ENCODE measurements at regions not wholly inside any gene's neighbourhood (a gene's known extent, or its start where the extent isn't known, plus 50 kb on each side); places are given as distances from the start of the nearest gene placed in this dataset.

DNA sequence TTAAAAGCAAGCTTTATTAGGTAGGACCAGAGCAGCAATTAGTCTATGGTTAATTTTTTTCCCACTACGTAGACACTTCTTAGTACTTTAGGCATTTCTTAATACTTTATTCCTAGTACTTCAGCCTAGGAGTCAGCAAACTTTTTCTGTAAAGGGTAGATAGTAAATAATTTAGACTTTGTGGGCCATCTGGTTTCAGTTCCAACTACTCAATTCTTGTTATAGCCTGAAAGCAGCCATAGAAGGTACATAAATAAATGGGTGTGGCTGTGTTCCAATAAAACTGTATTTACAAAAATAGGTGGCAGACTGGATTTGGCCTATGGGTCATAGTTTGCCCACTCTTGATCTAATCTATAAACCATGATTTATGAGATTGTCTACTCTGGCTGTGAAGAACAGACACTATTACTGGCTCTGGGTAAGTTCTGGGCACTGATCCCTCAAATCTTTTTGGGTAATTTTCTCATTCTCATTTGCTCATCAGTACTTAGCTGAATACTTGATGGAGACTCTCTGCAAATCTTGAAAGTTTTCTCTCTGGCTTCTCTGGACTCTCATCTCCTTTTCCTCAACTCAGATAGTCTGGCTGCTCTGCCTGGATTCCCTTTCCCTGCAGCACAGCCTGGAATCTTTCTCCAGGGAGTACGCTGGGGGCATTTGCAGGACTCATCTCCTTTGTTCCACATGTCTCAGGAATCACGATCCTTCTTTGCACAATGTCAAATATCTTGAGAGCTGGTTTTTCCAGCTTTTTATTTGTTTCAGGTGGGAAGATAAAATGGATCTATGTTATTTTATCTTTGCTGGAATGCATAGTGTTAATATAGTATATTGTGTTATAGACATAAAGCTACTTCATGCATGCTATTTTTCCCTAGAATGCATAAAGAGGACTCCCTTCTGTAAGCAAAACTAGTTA is 524.8 kb upstream of the TBL1XR1 start:
- no peak overlapping the region for H3K4me3 ChIP-seq (ENCODE audit: control insufficient read depth, low read depth, low read length)
- no peak for TF ChIP-seq CTCF (conservative IDR thresholded peaks at IDR 0.05; ENCODE audit: control insufficient read depth, insufficient read depth, low read depth, low read length)
- DNase-seq (ENCODE audit: low read depth) = no peak

DNA sequence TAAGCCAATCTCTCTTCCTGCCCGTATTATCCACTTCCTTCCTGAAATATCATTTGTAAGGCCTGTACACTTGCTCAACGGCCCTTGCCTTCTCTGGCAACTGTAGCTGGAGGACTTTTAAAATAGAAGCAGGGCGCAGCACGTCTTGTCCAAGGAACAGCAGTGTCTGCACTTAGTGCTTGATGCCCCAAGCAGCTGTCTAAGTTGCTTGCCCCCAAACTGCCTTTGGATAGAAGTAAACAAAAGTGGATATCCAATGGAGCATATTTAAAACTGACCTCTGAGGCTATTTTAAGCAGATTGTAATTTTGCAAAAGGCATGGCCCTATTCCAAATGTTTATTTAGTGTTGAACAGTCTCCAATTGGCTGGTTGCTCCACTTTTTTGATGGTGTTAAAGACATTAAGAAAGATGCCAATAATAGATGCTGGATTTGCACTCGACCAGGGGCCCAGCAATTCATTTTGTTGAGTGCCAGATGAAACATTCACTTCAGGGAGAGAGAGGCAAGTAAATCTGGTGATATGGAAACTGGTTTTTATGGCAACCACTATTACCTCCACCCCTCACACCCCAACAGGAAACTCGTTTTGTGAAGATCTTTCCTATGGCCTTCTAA is 526.8 kb upstream of the TBL1XR1 start:
- TF ChIP-seq CTCF (conservative IDR thresholded peaks at IDR 0.05; ENCODE audit: control insufficient read depth, insufficient read depth, low read depth, low read length) = no peak
- H3K4me3 ChIP-seq (ENCODE audit: control insufficient read depth, low read depth, low read length) = no peak overlapping the region
- DNase-seq (ENCODE audit: low read depth) = no peak

- no peak for DNase-seq (ENCODE audit: low read depth)
- H3K4me3 ChIP-seq (ENCODE audit: control insufficient read depth, low read depth, low read length) = no peak overlapping the region
- no peak for TF ChIP-seq CTCF (conservative IDR thresholded peaks at IDR 0.05; ENCODE audit: control insufficient read depth, insufficient read depth, low read depth, low read length)
Observed at GRCh38 chr3:177725165-177725564, 527.9 kb upstream of the TBL1XR1 start.

- DNase-seq (ENCODE audit: low read depth) = no peak
- no peak overlapping the region for H3K4me3 ChIP-seq (ENCODE audit: control insufficient read depth, low read depth, low read length)
- TF ChIP-seq CTCF (conservative IDR thresholded peaks at IDR 0.05; ENCODE audit: control insufficient read depth, insufficient read depth, low read depth, low read length) = no peak
Observed at GRCh38 chr3:177726807-177727206, 529.5 kb upstream of the TBL1XR1 start.

DNA sequence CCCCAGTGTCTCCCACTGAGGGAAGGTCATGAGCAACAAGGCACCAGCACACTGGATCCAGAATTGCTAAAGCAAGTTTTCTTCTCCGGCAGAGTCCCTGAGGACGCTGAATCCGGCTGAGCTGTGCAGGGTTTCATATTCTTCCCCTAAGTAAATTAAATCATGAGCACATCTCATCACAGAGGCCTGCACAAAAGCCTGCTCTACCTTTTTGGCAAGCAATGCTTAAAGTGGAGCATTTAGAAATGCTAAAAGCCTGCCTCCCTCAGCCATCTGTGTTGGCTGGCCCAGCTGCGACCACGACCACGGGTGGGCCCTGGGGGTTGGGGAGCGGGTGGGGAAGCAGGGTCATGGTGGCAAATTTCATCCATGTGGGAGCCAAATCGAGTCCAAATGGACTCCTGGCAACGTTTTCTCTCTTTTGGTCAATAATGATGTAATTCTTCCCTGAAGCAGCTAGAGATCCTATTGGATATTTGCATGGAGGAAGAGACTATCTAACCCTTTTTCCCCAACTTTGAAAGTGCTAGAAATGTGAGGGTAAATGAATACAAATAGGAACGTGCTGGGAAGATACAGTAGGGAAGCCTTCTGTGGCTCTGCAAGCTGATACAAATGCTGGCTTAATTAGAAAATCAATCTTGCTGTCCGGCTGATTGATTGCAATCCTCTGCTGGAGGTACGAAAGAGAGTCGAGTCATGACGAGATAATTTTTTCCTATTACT is 532.8 kb upstream of the TBL1XR1 start:
- TF ChIP-seq CTCF (conservative IDR thresholded peaks at IDR 0.05; ENCODE audit: control insufficient read depth, insufficient read depth, low read depth, low read length) = no peak
- H3K4me3 ChIP-seq (ENCODE audit: control insufficient read depth, low read depth, low read length) = no peak overlapping the region
- peak; percentile 94 for DNase-seq (ENCODE audit: low read depth)

DNA sequence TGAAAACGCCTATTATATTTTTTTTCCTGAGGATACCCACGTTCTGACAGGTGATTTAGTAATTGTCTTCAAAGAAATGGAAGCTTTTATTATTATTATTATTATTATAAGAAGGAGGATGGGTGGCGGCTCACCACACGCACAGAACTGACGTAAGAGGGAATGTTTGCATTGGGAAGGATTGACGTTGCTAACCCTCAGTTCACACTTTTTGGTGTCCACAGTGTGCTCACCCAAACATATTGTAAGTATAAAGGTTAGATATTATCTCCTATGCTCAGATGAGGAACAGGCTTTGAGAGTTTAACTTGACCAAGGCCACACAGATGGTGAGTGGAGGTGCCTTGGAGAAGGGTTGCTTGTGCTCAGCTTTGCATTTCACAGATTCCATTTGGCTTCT is 533.5 kb upstream of the TBL1XR1 start:
- H3K4me3 ChIP-seq (ENCODE audit: control insufficient read depth, low read depth, low read length) = no peak overlapping the region
- TF ChIP-seq CTCF (conservative IDR thresholded peaks at IDR 0.05; ENCODE audit: control insufficient read depth, insufficient read depth, low read depth, low read length) = no peak
- DNase-seq (ENCODE audit: low read depth) = no peak
